T-helper 22 cell (primary cell): ENCODE measurements at regions not wholly inside any gene's neighbourhood (a gene's known extent, or its start where the extent isn't known, plus 50 kb on each side); places are given as distances from the start of the nearest gene placed in this dataset.

ENCODE experiments used
- DNase-seq: peaks from one replicate; pipeline ENCODE4 v3.0.0-alpha.2; 2020; ENCODE audit warnings: low read depth

DNA sequence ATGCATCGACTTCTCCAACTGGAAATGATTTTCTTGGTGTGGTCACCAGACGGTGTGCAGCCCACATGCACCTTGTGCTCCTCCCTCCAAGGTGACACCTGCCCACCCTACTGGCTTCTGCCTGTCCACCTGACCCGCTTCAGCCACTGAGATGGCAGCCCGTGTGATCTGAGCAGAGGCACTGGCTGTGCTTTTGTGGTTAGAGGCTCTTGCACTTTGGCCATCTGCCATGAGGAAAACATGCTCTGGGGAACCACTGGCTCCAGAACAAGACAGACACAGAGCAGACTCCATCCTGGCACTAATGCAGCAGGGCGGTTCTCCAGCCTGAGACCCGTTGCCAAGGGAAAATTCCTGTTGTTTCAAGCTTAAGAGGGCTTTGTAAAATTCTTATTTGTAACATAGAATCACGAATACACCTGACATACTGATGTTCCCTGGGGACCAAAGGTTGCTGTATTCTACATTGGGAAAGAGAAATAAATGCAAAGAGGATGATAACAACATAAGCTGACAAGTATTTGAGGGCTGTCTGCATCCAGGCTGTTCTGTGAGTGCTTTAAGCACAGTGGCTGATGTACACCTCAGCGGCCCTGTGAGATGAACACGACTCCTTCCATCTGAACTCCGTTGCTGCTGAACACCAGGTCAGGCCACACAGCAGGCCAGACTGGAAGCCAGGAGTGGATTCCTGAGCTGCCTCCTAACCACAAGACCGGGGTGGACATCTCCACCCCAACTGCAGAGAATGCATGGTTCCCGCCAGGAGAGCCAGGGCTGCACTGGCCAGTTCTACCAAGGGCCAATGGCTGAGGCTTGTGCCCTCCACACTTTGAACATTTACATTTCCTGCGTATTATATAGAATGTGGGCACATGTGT lies 820.4 kb downstream of the GALR1 start:
- DNase-seq = no peak

DNA sequence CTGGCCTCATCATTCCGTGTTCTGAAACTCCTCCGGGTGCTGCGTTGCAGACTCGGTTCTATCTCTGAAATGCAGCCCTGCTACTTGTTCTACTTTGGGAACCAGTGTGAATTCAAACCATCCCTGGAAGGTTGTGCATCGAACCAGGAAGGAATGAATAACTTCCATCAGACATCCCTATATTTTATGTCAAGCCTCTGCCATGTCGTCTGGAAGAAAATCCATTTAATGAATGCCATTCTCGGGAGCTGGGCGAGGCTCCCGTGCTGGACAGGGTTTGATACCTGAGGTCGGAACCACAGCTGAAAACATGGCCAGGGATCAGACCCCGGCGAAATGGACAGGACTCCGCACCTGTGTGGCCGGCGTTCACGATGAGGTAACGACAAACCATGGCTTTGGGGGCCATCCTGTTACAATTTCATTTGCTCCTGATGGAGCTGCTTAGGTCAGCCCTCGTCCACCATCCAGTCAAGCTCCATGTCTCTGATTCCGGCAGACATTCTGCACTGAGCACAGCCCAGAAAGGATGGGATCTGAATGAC lies 821.6 kb downstream of the GALR1 start:
- no peak for DNase-seq

DNA sequence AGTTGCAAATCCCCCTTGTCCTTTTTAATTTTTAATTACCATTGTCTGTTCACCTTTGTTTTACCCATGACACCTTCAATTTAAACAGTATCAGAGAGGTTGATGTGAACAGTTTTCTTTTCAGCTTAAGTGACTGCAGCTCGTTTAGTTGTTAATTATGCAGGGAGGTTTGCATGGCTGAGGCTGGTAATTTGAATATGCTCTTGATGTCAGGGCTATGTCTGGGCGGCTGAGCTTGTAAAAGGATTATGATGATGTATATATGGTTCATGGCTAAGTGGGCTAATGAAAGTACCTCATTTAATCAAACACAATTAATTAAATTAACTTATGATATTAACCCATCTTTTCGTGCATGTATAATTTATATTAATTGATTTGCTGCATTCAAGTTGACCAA lies 822.1 kb downstream of the GALR1 start:
- no peak for DNase-seq

DNA sequence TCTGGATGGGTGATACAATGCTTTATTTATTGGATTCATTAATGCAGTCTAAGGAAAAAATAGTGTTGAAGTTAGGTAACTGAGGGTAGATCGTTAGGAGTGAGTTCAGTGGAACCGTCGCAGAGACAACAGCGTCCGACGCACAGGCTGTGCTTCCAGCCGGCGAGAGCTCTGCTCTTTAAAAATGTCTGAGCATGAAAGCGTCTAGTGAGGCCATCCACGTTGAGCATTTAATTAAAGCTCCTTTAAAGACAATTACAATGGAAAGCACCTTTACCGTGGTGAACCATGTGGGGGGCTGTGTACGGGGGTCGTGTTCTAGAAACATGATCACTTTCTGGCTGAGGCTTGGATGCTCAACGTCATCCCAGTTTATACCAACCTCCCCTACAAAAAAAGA lies 822.7 kb downstream of the GALR1 start:
- DNase-seq = no peak

DNA sequence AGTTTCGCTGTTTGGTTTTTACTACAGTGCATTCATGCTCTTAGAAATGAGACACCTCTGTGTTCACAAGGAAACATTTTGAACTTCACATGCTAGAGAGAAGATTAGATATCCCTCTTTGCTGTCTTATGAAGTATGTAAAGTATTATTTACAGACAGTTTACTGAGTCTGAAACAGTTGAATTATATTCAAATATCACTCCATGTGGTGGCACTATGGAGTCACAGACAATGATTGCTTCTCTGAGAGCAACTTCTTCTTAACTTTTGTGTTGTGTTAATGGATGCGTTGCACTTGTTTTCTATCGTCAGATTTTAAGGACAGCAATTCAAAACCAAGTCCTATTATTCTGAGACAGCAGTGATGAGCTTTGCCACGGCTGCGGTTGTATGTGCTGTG lies 823.6 kb downstream of the GALR1 start:
- no peak for DNase-seq

DNA sequence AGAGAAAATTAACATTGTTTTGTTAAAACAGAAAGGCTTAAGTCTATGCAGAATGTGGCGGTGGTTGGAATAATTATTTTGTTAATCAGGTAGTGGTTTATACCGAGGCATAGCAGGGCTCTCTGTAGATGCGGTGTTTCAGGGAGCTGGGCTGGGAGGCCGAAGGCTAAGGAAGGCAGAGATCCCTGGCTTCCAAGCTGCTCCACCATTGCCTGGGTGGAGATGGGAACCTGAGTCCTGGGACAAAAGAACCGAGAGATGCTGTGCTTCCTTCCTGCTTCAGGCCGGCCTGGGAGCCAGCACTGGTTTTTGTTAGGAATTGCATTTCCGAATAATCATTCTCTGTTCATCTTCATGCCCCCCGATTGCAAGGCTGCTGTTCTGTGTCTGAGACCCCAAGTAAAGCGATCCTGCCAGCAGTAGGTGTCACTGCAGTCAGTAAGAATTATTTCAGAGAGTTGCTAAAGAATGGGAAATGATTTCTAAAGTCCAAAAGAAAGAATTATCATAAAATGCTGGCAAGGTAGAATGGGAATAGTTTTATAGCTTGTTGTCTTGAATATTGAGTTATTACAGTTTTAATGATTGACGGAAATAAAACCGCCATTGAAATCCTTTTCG lies 824.9 kb downstream of the GALR1 start:
- no peak for DNase-seq

DNA sequence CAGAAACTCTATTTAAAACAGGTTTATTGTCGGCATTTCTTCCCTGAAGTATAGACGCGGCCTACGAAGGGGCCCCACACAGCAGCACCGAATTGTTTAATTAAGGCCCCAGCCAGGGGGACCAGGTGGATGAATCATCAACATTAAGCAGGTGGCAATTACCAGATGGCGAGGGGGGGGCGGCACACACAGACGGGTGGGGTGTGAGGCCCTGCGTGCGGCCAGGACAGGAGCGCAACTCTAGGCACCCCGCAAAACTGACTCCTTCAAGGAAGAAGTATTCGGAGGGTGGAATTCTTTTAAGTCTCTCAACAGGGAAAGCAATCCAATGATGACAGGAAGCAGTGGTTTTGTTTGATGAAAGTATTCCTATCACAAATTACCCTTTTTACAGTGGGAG lies 830.4 kb downstream of the GALR1 start:
- no peak for DNase-seq

DNA sequence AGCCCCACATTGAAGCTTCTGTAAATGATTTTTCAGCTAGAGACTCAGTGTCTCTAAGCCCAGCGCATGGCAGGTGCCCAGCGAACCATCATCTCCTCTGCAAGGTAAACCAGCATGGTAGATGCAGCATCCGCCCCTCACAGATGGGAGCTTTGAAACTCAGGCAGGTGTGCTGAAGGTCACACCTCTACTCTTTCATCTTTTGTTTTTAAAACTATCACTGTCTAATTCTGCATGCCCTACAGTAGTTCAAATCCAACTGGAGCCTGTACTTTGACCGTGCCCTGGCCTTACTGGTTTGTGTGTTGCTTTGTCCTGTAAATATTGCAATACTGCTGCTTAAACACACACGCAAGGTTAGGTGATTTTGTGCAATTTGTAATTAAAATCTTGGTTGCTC lies 831.1 kb downstream of the GALR1 start:
- DNase-seq = no peak

DNA sequence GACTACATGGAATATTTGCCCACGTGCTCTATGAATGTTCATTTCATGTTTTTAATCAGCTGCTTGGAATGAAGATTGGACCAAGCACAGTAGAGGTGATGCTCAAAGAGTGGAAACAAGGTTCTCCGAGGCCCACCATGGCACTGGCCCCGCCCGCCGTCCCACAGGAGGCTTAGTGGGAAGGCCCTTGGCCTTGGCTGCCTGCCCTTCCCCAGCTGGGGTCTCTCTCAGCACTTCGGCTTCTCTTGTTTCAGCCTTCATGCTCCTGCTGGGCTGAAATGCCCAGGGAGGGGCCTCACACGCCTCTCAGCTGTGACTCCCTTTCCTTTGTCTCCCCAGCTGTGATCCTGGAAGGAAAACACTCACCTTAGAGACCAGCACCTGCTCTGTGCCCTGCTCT lies 833.2 kb downstream of the GALR1 start:
- no peak for DNase-seq

DNA sequence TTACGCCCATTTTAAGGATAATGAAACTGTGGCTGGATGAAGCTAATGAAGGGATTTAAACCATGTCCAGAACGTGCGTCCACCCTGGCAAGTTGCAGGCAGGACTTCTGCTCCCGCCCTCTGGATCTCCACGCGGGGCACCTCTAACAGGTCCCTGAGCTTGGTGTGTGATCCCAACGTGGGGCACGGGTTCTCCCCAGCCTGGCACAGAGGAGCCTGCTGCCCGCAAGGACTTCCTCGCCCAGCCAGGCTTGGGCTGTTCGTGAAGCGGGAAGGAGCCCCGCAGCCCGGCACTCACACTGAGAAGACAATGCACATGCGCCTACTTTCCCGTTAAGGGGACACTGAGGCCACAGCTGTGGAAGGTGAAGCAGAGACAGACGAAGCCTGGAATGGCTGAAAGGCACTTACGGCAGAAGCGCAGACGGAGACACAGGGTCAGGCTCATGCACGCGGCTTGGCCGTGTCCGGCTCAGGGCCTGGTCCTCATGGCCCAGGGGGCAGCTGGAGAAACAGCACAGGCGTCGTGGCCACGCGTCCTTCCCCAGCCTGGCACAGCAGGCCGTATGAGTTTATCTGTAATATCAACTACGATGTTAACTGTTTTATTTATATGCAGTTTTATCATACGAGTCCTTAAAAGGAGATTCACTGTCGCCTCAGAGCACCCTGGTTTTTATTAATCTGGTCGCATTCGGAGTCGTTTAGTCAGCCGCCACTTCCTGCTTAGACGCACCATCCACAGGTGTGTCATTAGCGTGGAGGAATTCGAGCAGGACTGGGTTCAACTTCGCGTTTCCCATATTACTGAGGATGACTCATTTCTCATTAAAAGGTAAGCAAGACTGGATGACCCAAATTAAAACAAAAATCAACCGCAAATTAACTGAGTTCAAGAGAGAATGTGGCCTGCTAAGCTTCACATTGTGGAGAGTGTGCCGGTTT lies 835.9 kb downstream of the GALR1 start:
- no peak for DNase-seq

DNA sequence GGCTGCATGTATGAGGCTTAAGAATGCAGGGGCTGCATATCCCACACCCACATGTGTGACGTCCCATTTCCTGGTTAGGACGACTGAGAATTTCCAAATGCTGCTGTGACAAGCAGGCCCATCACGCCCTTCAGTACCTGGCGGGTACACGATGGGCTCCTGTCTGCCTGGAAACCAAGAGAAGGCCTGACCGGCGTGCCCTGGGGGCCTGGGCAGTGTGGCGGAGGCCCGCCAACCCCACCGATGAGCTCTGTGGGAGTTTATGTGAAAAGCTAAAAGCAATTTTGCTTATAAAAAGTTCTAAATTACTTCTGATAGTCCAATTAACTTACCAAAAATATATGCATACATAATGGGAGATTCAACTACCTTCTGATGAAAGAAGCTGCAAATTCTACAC lies 837.3 kb downstream of the GALR1 start:
- DNase-seq = no peak

DNA sequence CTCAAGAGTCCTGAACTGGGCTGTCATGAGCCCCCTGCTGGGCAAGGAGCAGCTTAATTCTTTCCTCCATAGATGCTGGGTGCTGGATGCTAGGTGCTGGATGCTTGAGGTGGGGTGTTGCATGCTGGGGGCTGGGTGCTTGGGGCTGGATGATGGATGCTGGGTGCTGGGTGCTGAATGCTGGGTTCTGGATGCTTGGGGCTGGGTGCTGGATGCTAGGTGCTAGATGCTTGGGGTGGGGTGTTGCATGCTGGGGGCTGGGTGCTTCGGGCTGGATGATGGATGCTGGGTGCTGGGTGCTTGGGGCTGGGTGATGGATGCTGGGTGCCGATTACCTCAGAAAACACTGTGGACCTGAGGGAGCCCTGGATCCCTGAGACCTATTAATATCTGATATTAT lies 837.7 kb downstream of the GALR1 start:
- no peak for DNase-seq

DNA sequence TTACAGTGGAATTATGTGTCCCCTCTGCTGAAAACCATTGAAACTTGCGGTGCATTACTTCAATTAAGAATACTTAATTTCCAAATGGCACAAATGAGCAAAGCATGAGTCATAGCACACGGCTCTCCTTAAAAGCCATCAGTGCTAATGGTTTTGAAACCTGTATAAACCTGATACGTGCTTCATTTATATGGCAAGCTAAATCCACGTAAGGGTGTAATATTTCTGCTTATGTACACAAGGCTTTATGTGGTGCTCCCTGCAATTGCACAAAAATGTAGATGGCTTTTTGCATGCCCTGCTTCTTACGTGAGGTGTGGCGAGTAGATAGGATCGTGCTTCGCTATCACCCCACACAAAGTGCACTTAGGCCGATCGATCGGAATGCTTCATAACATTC lies 840.9 kb downstream of the GALR1 start:
- no peak for DNase-seq

DNA sequence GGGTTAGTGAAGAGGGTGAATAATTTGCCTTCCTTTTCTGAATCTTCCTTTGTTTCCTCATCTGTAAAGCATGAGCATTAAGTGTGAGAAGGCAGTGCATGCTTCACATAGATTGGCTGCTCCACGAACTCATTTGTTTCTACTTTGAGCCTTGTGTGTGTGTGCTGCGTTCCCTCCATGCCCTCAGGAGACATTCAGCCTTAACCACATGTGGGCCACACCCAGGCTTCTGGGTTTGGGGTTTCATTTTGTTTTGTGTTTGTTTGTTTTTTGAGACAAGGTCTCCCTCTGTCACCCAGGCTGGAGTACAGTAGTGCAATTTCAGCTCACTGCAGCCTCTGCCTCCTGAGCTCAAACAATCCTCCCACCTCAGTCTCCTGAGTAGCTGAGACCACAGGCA lies 843.3 kb downstream of the GALR1 start:
- no peak for DNase-seq

DNA sequence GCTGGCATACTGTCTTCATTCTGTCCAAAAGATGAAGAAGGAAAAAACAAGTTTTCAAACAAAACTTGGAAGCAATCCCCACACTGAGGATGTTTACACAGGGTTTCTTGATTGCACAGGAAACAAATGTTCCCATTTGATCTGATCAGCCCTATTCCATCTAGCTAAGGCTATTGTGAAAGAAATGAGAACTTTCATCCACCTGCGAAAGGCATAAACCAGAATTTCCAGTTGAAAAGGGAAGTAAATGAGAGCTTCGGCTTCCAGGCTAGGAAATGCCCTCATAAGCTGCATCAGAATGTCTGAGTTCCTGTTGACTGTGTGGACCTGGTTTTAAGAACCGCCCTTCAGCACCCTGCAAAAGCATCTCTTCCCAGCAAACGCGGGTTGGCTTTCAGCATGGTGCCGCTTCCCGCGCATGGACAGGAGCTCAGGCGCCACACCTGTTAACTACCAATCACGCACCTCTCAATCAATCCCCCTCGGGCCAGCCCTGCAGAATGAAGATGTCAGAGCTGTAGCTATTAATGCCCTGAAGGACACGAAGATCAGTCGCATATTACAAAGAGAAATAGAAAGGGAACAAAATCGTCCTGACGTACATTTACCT lies 850.4 kb downstream of the GALR1 start:
- no peak for DNase-seq

DNA sequence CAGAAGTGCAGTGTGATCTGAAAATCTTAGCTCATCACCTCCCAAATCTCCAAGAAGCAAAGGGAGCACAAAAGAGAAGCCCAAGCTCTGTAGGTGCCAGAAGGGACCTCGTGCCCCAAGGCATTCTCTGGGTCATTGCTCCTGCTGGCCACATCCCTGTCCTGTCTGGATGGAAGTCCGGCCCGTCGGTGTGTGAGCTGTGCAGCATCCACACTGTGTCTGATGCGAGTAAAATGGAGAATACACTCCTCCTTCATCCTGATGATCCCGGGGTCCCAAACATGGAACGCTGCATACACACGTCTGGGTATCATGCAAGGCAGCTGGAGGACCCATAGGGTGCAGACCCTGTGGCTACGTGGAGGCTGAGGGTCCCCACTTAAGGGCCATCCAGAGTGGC lies 851.4 kb downstream of the GALR1 start:
- no peak for DNase-seq

DNA sequence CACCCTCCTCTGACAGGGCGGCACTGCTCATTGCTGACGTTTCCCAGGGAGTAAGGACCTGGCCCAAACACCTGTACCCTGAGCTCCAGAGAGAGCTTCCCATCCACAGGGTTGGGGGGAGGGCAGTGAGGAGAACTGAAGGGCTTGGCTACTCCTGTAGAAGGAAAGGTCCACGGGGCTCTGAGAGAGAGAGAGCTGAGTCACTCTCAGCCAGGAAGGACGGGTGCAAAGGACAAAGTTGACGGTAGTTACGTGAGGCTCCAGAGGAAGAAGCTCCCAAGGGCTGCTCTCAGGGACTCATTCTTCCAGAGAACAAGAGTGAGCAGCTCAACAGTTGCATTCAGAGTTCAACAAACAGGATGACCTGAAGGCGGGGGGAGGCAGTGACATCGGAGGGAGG lies 852.5 kb downstream of the GALR1 start:
- no peak for DNase-seq

DNA sequence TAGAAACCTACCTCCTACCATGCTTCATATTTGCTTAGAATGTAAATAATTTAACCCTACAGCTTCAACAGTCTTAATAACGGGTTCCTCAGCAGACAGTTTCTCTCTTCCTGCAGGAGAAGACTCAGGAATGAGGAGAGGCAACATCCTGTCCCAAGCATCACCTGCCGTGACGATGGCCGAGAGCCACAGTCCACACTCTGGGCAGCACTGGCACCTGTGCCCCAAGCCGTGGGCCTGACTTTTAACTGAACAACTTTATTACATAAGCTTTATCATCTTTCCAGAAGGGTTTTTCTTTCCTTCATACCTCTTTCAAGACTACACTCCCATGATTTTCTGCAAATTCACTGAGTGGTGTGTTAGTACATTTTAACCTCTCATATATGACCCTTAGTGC lies 856.0 kb downstream of the GALR1 start:
- DNase-seq = no peak

DNA sequence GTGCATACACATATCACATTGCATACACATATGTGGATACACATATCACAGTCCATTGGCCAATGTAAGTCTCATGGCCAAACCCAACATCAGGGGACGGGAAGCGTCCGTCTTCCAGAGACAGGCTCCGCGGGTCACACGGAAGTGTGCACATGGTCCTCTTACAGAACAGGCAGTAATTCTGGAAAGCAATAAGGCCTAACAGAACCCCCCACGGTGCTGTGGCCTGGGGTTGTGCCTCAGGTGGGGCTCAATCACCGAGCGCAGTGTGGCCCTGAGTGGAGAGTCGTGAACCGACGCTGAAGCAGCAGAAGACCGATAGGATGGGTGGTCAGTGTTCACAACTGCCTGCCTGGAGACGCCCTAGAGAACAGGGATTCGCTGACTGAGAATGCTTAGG lies 857.3 kb downstream of the GALR1 start:
- DNase-seq = no peak

DNA sequence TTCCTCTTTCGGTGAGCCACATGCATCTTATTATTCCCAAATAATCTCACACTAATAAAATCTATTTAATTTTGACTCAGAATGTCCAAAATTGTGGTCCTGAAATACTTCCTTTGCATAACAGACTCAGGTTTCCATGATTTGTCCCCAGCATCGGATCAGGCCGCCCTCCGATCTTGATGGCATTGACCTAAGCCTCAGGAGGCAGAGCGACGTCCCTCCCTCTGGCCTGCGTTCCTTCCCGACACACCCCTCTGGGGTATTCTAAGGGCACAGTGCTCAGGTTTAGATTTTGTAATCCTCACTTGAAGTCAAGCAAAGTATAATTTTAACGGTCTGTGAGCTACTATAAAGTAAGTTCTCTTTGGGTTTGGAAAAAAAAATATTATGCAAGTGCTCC lies 857.7 kb downstream of the GALR1 start:
- no peak for DNase-seq

DNA sequence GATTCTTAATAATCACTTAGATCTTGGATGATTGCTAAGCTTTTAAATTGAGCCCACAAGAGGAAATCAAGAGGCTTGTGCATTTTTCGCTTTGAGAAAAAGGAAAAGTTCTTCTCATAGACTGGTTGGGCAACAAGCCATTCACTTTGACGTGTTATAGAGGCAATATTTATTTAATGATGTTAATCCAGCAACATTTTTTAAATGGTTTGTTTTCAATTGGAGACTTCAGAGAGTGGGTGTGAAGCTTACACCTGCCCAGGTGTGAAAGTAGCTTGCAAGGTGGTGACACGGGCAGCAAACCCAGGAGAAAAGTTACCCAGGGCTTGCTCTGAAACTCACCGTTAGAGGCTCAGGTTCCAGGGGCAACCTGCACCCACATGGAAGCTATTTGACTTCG lies 858.9 kb downstream of the GALR1 start:
- DNase-seq = no peak
